Stimulated activated memory B cell treated with anti-CD40 and anti-IgM and Interleukin-4, amounts not matched to agents 10 μg/mL and 1 μg/mL and 100 μg/mL, for 72 hours (primary cell): ENCODE measurements at regions not wholly inside any gene's neighbourhood (a gene's known extent, or its start where the extent isn't known, plus 50 kb on each side); places are given as distances from the start of the nearest gene placed in this dataset.
"Not testable (repeated sequence)": the region's sequence is repeated elsewhere in the genome, so short reads cannot be mapped to it uniquely, and the experiment has no call there.

Experiments used
- ATAC-seq: fragments of 150-1000 bp; cut with Tn5 transposase; 2 replicates; pipeline ENCODE4 v1.10.0; 2021
- H3K27ac Mint-ChIP-seq: one replicate; pipeline ENCODE4 v1.8.0; 2022; ENCODE audit warnings: mild to moderate bottlenecking, mixed read lengths
- H3K27me3 Mint-ChIP-seq: one replicate; pipeline ENCODE4 v1.8.0; 2022; ENCODE audit warnings: mixed read lengths
- H3K36me3 Mint-ChIP-seq: one replicate; pipeline ENCODE4 v1.8.0; 2022; ENCODE audit warnings: mixed read lengths
- H3K4me1 Mint-ChIP-seq: one replicate; pipeline ENCODE4 v1.8.0; 2022; ENCODE audit warnings: mixed read lengths
- H3K4me3 Mint-ChIP-seq: one replicate; pipeline ENCODE4 v1.8.0; 2022; ENCODE audit warnings: mild to moderate bottlenecking, moderate library complexity, mixed read lengths
- H3K9me3 Mint-ChIP-seq: one replicate; pipeline ENCODE4 v1.8.0; 2022; ENCODE audit warnings: mixed read lengths

DNA sequence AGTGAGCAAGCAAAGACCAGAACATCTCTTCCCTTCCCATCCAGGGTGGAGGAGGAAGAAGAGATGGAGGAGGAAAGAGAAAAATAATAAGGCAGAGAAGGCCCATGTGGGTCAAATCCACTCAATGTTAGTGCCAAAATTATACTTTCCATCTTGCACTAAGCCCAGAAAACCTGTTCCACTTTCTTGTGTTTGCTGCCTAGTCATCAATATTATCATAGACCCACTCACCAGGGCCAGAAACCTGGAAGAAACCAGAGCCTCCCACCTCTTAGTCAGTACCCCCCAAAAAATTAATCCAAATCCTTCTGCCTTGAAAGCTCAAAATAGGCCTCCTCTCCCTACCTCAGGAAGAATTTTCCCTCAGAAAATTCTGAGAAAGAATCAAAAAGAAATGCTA lies 171.1 kb downstream of the SOD2 start:
- no peak overlapping the region for H3K4me3 Mint-ChIP-seq
- H3K27ac Mint-ChIP-seq, result no peak overlapping the region
- H3K27me3 Mint-ChIP-seq, result peaks cover 46% of the 10 kb centered on the region
- no peaks in the 10 kb centered on the region for H3K36me3 Mint-ChIP-seq
- no peak for ATAC-seq
- no peaks in the 10 kb centered on the region for H3K4me1 Mint-ChIP-seq
- no peaks in the 10 kb centered on the region for H3K9me3 Mint-ChIP-seq

DNA sequence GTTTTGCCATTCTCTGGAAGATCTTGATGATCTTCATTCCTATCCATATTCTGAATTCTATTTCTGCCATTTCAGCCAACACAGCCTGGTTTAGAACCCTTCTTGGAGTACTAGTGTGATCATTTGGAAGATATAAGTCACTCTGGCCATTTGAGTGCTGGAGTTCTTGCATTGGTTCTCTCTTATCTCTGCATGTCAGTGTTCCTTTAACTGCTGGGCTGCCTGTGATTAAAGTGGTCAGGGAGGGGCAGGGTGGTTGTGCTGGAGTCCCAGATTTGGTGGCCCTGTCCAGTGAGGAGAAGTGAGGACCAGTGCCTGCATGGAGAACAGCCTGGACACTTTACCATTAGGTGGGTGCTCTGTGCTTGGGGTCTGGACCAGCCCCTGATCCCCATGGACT lies 173.0 kb downstream of the SOD2 start:
- Mint-ChIP-seq H3K27me3 (peaks cover 32% of the 10 kb centered on the region), H3K27ac (no peak overlapping the region)

DNA sequence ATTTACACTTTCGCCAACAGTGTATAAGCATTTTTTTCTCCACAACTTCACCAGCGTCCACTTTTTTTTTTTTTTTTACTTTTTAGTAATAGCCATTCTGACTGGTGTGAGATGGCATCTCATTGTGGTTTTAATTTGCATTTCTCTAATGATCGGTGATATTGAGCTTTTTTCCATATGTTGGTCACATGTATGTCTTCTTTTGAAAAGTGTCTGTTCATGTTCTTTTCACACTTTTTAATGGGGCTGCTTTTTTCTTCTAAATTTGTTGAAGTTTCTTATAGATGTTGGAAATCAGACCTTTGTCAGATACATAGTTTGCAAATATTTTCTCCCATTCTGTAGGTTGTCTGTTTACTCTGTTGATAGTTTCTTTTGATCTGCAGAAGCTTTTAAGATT lies 177.2 kb downstream of the SOD2 start:
- H3K36me3 Mint-ChIP-seq, ATAC-seq, H3K4me3 Mint-ChIP-seq, H3K27ac Mint-ChIP-seq, H3K9me3 Mint-ChIP-seq, H3K4me1 Mint-ChIP-seq: not testable (repeated sequence)
- H3K27me3 Mint-ChIP-seq, result peaks cover 16% of the 10 kb centered on the region

More for the DNA sequence above, 173.0 kb downstream of the SOD2 start:
- Mint-ChIP-seq H3K9me3 (peaks cover 6% of the 10 kb centered on the region), H3K36me3 (no peaks in the 10 kb centered on the region), H3K4me1 (no peaks in the 10 kb centered on the region), H3K4me3 (no peak overlapping the region)
- no peak for ATAC-seq

DNA sequence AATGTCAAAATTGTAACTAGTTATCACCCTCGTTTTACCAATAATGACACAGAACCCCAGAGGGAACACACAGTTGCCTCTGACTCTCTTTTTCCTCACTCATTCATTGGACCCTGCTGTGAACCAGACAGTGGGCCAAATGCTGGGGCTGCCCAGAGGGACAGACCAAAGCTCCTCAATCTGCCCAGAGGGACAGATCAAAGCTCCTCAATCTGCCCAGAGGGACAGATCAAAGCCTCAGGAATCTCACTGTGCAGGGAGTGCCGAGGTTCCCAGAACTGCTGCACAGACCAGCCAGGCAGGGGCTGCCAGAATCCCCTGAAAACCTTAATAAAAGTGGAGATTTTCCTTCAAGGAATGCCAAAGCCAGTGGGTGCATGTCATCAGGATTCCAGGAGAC lies 179.1 kb downstream of the SOD2 start:
- Mint-ChIP-seq H3K4me1 (no peaks in the 10 kb centered on the region), H3K27me3 (peaks cover 14% of the 10 kb centered on the region), H3K27ac (no peak overlapping the region), H3K4me3 (no peak overlapping the region), H3K9me3 (peaks cover 6% of the 10 kb centered on the region), H3K36me3 (no peaks in the 10 kb centered on the region)
- ATAC-seq, result no peak

GRCh38 chr6:159513074-159513720 lies 179.8 kb downstream of the SOD2 start:
- Mint-ChIP-seq H3K4me1 (no peaks in the 10 kb centered on the region), H3K36me3 (no peaks in the 10 kb centered on the region), H3K9me3 (peaks cover 6% of the 10 kb centered on the region), H3K27me3 (peaks cover 7% of the 10 kb centered on the region), H3K27ac (no peak overlapping the region), H3K4me3 (no peak overlapping the region)
- no peak for ATAC-seq

DNA sequence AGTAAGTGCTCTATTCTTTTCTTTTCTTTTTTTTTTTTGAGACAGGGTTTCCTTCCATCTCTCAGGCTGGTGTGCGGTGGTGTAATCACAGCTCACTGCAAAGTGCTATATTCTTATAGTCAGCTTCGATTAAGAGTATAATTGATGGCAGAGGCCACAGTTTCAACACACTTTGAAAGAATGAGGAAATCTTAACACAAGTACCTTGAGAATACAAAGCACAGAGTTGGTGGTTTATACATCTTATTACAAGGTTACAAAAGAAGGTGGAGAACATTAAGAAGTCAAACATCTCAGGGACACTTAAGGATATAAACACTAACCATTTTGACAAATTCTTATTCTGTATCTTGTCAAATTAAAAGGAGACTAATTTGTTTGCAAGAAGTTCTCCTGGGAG lies 180.5 kb downstream of the SOD2 start:
- Mint-ChIP-seq H3K4me3 (no peak overlapping the region), H3K27me3 (peaks cover 1% of the 10 kb centered on the region), H3K4me1 (no peaks in the 10 kb centered on the region), H3K36me3 (no peaks in the 10 kb centered on the region), H3K9me3 (peaks cover 6% of the 10 kb centered on the region), H3K27ac (no peak overlapping the region)
- no peak for ATAC-seq

DNA sequence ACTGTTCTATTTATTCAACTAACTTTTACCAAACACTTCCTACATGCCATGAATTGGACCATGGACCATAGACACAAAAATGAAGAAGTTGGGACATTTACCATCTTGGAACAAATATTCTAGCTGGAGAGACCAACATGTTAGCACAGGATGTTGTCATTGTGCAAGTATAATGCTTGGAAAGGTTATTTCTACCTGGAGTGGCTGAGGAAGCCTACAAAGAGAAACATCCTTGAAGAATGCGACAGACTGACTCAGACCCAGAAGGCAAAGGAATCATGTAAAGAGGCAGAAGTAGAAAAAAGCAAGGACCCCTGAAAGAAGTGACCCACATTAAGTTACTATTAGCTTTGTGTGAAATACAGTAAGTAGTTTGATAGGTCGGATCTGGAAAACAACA lies 180.9 kb downstream of the SOD2 start:
- ATAC-seq, result no peak
- H3K4me1 Mint-ChIP-seq, result no peaks in the 10 kb centered on the region
- no peaks in the 10 kb centered on the region for H3K27me3 Mint-ChIP-seq
- H3K4me3 Mint-ChIP-seq, result no peak overlapping the region
- no peaks in the 10 kb centered on the region for H3K36me3 Mint-ChIP-seq
- H3K27ac Mint-ChIP-seq, result no peak overlapping the region
- peaks cover 6% of the 10 kb centered on the region for H3K9me3 Mint-ChIP-seq

- Mint-ChIP-seq H3K36me3 (no peaks in the 10 kb centered on the region), H3K9me3 (no peaks in the 10 kb centered on the region), H3K27ac (no peak overlapping the region), H3K4me3 (no peak overlapping the region), H3K4me1 (no peaks in the 10 kb centered on the region), H3K27me3 (no peaks in the 10 kb centered on the region)
- peak; percentile 25 for ATAC-seq
These were observed 182.9 kb downstream of the SOD2 start for GRCh38 chr6:159510141-159510540.

GRCh38 chr6:159508931-159509330 lies 184.1 kb downstream of the SOD2 start:
- H3K4me1 Mint-ChIP-seq, result no peaks in the 10 kb centered on the region
- H3K4me3 Mint-ChIP-seq, result no peak overlapping the region
- no peaks in the 10 kb centered on the region for H3K9me3 Mint-ChIP-seq
- no peaks in the 10 kb centered on the region for H3K27me3 Mint-ChIP-seq
- H3K27ac Mint-ChIP-seq, result no peak overlapping the region
- no peaks in the 10 kb centered on the region for H3K36me3 Mint-ChIP-seq
- no peak for ATAC-seq

DNA sequence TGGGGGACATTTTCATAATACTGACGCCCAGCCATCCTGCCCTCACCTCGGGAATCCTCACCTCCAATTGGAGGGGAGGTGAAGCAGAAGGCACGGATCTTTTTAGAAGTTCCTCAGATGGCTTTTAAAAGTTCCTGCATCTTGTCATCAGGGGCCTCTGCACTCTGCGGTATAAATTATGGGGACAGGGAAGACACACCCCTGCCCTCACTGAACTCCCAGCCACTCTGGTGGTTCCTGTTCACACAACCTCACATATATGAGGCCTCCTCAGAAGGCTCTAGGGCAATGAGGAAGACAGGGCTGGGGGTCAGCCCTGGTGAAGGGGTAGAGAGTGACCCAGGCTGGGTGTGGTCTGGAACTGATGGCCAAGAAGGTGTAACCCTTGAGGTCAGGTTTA lies 187.0 kb downstream of the SOD2 start:
- no peak for ATAC-seq
- Mint-ChIP-seq H3K9me3 (no peaks in the 10 kb centered on the region), H3K36me3 (no peaks in the 10 kb centered on the region), H3K27ac (no peak overlapping the region), H3K4me3 (no peak overlapping the region), H3K27me3 (peaks cover 7% of the 10 kb centered on the region), H3K4me1 (no peaks in the 10 kb centered on the region)

DNA sequence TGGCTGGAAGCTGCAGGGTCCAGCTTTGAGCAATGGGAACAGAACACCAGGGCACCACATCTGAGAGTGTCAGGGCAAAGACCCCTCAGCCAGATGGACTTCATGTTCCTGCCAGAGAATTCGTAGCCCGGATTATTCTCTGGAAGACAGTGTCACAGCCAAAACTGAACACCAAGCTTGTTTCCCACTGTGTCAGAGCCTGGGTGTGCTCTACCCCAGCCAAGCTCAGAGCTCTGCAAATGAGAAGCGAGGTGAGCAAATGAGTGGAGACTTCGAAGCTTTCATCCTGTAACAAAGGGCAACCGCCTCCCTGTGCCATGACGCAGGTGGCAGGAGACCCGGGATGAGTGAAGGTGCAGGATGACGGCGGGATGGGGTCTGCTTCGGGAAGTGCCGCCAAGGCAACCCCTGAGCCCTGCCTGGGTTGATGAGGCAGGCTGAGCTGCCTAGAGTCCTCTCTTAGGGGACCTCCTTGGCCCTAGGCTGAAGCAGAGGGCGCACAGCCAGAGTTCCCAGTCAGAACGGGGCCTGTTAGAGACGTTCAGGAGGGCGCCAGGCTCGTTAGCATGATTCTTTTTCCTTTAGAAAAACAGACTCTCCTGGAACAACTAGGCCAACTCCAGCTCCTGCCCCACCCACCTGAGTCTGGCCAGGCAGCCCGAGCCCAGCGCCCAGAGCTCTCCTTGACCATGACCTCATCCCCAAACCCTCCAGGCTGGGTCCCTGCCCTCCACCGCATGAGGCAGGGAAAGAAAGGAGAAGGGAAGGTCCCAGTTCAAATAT lies 187.7 kb downstream of the SOD2 start:
- Mint-ChIP-seq H3K9me3 (no peaks in the 10 kb centered on the region), H3K4me1 (no peaks in the 10 kb centered on the region), H3K4me3 (no peak overlapping the region), H3K27me3 (peaks cover 14% of the 10 kb centered on the region), H3K27ac (no peak overlapping the region), H3K36me3 (no peaks in the 10 kb centered on the region)
- no peak for ATAC-seq

DNA sequence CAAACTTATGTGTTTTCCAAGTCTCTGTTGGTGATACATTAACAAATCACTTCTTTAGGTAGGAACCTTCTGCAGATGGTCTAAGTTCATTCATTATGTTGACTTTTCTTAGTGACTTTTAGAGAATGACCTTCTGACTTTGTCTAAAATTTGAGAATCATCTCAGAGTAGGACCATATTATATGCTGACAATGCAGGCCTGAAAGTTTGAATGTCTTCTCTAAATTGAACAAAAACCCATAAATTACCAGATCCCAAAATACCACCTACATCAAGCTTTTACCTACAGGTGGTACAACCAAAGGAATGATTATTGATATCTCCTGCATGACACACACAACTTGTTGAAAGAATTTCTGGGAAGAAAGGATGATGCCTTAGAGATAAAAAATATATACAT lies 191.5 kb downstream of the SOD2 start:
- Mint-ChIP-seq H3K36me3 (no peaks in the 10 kb centered on the region), H3K4me1 (no peaks in the 10 kb centered on the region), H3K9me3 (peaks cover 7% of the 10 kb centered on the region), H3K4me3 (no peak overlapping the region), H3K27ac (no peak overlapping the region), H3K27me3 (peaks cover 28% of the 10 kb centered on the region)
- no peak for ATAC-seq

DNA sequence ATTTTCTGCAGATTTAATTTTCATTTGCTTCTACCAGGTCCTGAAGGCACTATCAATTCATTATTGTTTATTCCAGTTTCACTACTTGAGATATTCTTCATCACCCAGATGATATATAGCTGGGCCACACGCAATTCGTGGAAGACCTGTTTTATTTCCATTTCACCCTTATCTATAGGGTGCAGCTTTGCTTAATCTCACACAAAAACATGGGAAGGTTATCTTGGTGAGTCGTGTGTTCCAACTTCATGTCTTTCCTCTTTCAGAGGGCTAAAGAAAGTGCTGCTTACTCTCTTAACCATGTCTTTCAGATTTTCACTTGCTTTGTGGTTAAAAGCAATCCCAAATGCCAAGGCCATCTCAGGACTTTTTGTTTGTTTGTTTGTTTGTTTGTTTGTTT lies 194.0 kb downstream of the SOD2 start:
- H3K27me3 Mint-ChIP-seq, result peaks cover 41% of the 10 kb centered on the region
- H3K27ac Mint-ChIP-seq, result no peak overlapping the region

GRCh38 chr6:159494586-159494972 lies 198.5 kb downstream of the SOD2 start:
- Mint-ChIP-seq H3K9me3 (peaks cover 10% of the 10 kb centered on the region), H3K4me3 (no peak overlapping the region), H3K36me3 (no peaks in the 10 kb centered on the region), H3K27ac (no peak overlapping the region), H3K4me1 (no peaks in the 10 kb centered on the region), H3K27me3 (peaks cover 28% of the 10 kb centered on the region)
- no peak for ATAC-seq

More for the DNA sequence above, 194.0 kb downstream of the SOD2 start:
- Mint-ChIP-seq H3K36me3 (no peaks in the 10 kb centered on the region), H3K9me3 (peaks cover 7% of the 10 kb centered on the region), H3K4me3 (no peak overlapping the region), H3K4me1 (no peaks in the 10 kb centered on the region)
- ATAC-seq, result no peak

GRCh38 chr6:159493898-159494585 lies 199.0 kb downstream of the SOD2 start:
- Mint-ChIP-seq H3K36me3 (no peaks in the 10 kb centered on the region), H3K9me3 (peaks cover 10% of the 10 kb centered on the region), H3K4me1 (no peaks in the 10 kb centered on the region), H3K27me3 (peaks cover 28% of the 10 kb centered on the region), H3K4me3 (no peak overlapping the region), H3K27ac (no peak overlapping the region)
- no peak for ATAC-seq
